Panc1 (cell line): ENCODE measurements at regions not wholly inside any gene's neighbourhood (a gene's known extent, or its start where the extent isn't known, plus 50 kb on each side); places are given as distances from the start of the nearest gene placed in this dataset.

ENCODE experiments used
- ATAC-seq: fragments of 200-7000 bp; cut with Tn5 transposase; 2 replicates; pipeline ENCODE4 v1.9.1; 2020; ENCODE audit warnings: mild to moderate bottlenecking, moderate library complexity
- BruUV-seq: library from RNA; stranded (reverse); fragments of 400-500 nt; replicated peaks from 2 replicates; lab custom pipeline; 2021; lab: Mats Ljungman, UMichigan
- CTCF ChIA-PET: fragments of 300-600 bp; sonication (Branson Sonifier 250); formaldehyde crosslinking; loops from one replicate; lab custom pipeline; 2022; ENCODE audit warnings: antibody characterized with exemption; lab: Charles Lee
- POLR2A ChIA-PET: fragments of 300-600 bp; sonication (Branson Sonifier 250); formaldehyde crosslinking; loops from one replicate; lab custom pipeline; 2022; ENCODE audit warnings: antibody characterized with exemption; lab: Charles Lee
- DNase-seq: peaks from one replicate; pipeline ENCODE4 v3.0.0-alpha.2; 2010; ENCODE audit warnings: low read depth, low spot score
- H3K27ac ChIP-seq: 2 replicates; pipeline ENCODE4 v1.5.1; 2011; ENCODE audit warnings: mild to moderate bottlenecking, low read length, inconsistent platforms
- H3K27me3 ChIP-seq: fragments of 200-500 bp; sonication (Bioruptor generic); 2 replicates; pipeline ENCODE4 v1.6.0; 2014; ENCODE audit warnings: low read length, inconsistent platforms; ENCODE audit not compliant: control insufficient read depth, insufficient read depth
- H3K36me3 ChIP-seq: fragments of 200-500 bp; sonication (Bioruptor generic); 2 replicates; pipeline ENCODE4 v1.5.1; 2014; ENCODE audit warnings: inconsistent platforms, mild to moderate bottlenecking, low read length, moderate library complexity; ENCODE audit not compliant: control insufficient read depth, insufficient read depth
- H3K4me1 ChIP-seq: 2 replicates; pipeline ENCODE4 v1.5.1; 2011; ENCODE audit warnings: inconsistent platforms, mild to moderate bottlenecking, low read length, moderate library complexity; ENCODE audit not compliant: control insufficient read depth, insufficient read depth
- H3K4me3 ChIP-seq, 2 experiments: 2 replicates each; pipeline ENCODE4 v1.5.1; 2011 to 2012; ENCODE audit warnings: low read depth in 2 of 2, low read length in 2 of 2, mild to moderate bottlenecking in 2 of 2, inconsistent platforms in 1 of 2, moderate library complexity in 1 of 2
- H3K9me3 ChIP-seq: fragments of 200-500 bp; sonication (Bioruptor generic); 2 replicates; pipeline ENCODE4 v1.5.1; 2014; ENCODE audit warnings: low read depth, mild to moderate bottlenecking, inconsistent platforms, low read length, moderate library complexity; ENCODE audit not compliant: control insufficient read depth, insufficient read depth
- POLR2AphosphoS5 ChIP-seq: IDR thresholded peaks from 2 replicates; pipeline ENCODE4 v1.6.1; 2012; ENCODE audit warnings: mild to moderate bottlenecking, low read depth, low read length, moderate library complexity
- SIN3A ChIP-seq: IDR thresholded peaks from 2 replicates; pipeline ENCODE4 v1.6.1; 2012; ENCODE audit warnings: low read depth, mild to moderate bottlenecking, low read length, moderate library complexity, borderline replicate concordance; ENCODE audit not compliant: insufficient read depth
- TCF7L2 ChIP-seq: IDR thresholded peaks from 2 replicates; pipeline ENCODE4 v1.6.1; 2011; ENCODE audit warnings: mild to moderate bottlenecking, low read depth, low read length, inconsistent platforms
- in situ Hi-C: cut with HindIII; loops from 2 replicates; pipeline ENCODE4 v1.10.0; 2016; ENCODE audit warnings: low sequenced_read_pairs, low pct_unique_long_range_greater_than_20kb
- intact Hi-C: fragments of 100-400 bp; cut with micrococcal nuclease; formaldehyde crosslinking; loops from one replicate; pipeline ENCODE4 v1.10.0; 2022; ENCODE audit not compliant: unreplicated experiment
- TF ChIP-seq, protein P1 (sequence below): fragments of 450-650 bp; IDR thresholded peaks from 2 replicates; pipeline ENCODE4 v1.5.1; 2017; ENCODE audit warnings: mild to moderate bottlenecking
- TF ChIP-seq, protein P2 (sequence below), 2 experiments: IDR thresholded peaks; 2 replicates each; pipeline ENCODE4 v1.6.1; 2011 to 2012; ENCODE audit warnings: low read depth in 2 of 2, control low read depth in 1 of 2, low read length in 1 of 2, mild to moderate bottlenecking in 1 of 2, moderate library complexity in 1 of 2; ENCODE audit not compliant: insufficient read depth in 1 of 2

DNA sequence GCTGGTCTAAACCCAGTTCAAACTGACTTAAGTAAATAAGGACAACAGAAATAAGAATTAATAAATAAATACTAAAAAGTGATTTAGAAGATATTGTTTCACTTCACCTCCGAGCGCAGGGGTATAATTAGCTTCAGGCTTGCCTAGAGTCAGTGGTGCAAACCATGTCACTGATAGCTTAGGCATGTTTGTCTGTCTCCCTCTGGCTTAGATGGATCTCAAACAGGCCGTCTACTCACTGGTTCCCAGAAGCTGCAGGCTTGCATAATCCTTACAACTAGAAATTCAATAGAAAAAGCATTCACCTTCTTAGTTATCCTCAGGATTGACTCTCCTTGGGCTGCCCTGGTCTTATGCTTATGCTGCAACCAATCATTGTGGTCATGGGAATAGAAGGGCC, 629.8 kb upstream of the WWC1 start:
- ATAC-seq: no peak
- DNase-seq: no peak
- Histone ChIP-seq H3K27me3 (no peaks in the 10 kb centered on the region), H3K4me3 (no peak overlapping the region), H3K9me3 (no peaks in the 10 kb centered on the region), H3K27ac (no peak overlapping the region), H3K4me1 (no peaks in the 10 kb centered on the region), H3K36me3 (no peaks in the 10 kb centered on the region)
- no TSS peak for BruUV-seq
- ChIA-PET CTCF (no interaction called here), POLR2A (no interaction called here)
- TF ChIP-seq SIN3A (no peak), POLR2AphosphoS5 (no peak), TCF7L2 (no peak)
- TF ChIP-seq, protein P1, sequence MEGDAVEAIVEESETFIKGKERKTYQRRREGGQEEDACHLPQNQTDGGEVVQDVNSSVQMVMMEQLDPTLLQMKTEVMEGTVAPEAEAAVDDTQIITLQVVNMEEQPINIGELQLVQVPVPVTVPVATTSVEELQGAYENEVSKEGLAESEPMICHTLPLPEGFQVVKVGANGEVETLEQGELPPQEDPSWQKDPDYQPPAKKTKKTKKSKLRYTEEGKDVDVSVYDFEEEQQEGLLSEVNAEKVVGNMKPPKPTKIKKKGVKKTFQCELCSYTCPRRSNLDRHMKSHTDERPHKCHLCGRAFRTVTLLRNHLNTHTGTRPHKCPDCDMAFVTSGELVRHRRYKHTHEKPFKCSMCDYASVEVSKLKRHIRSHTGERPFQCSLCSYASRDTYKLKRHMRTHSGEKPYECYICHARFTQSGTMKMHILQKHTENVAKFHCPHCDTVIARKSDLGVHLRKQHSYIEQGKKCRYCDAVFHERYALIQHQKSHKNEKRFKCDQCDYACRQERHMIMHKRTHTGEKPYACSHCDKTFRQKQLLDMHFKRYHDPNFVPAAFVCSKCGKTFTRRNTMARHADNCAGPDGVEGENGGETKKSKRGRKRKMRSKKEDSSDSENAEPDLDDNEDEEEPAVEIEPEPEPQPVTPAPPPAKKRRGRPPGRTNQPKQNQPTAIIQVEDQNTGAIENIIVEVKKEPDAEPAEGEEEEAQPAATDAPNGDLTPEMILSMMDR: no peak
- TF ChIP-seq, protein P2, sequence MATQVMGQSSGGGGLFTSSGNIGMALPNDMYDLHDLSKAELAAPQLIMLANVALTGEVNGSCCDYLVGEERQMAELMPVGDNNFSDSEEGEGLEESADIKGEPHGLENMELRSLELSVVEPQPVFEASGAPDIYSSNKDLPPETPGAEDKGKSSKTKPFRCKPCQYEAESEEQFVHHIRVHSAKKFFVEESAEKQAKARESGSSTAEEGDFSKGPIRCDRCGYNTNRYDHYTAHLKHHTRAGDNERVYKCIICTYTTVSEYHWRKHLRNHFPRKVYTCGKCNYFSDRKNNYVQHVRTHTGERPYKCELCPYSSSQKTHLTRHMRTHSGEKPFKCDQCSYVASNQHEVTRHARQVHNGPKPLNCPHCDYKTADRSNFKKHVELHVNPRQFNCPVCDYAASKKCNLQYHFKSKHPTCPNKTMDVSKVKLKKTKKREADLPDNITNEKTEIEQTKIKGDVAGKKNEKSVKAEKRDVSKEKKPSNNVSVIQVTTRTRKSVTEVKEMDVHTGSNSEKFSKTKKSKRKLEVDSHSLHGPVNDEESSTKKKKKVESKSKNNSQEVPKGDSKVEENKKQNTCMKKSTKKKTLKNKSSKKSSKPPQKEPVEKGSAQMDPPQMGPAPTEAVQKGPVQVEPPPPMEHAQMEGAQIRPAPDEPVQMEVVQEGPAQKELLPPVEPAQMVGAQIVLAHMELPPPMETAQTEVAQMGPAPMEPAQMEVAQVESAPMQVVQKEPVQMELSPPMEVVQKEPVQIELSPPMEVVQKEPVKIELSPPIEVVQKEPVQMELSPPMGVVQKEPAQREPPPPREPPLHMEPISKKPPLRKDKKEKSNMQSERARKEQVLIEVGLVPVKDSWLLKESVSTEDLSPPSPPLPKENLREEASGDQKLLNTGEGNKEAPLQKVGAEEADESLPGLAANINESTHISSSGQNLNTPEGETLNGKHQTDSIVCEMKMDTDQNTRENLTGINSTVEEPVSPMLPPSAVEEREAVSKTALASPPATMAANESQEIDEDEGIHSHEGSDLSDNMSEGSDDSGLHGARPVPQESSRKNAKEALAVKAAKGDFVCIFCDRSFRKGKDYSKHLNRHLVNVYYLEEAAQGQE (IDR thresholded peaks at IDR 0.05; ENCODE audit: insufficient read depth in 1 of 2, low read depth in 2 of 2, low read length in 1 of 2): no peak
- in situ Hi-C loops: no loop called here
- intact Hi-C loops: no loop called here

DNA sequence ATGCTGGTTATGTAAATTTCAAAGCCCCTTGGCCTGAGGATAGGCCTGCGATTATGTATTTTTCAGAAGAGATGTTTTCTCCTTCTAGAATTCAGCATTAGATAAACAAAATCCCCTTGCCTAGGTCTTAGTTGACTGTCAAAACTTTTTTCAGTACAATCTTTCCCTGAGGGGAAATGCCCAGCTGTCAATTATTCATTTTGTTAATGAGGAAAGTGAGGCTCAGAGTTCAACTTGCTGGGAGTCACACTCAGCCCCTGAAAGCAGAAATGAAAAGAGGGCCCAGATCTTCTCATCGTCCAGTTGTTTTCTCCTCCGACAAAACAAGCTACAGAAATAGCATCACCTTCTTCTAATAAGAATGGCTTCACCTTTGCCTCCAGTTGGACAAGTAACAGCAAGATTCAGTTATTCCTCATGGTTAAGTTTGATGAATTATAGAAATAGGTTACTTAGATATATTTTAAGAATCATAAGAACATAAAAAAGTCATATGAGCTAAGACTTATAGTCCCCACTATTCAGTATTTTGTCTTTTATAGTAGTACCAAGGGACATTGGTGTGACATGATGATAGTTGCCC, 627.1 kb upstream of the WWC1 start:
- H3K4me3 ChIP-seq: no peak overlapping the region
- H3K9me3 ChIP-seq: no peaks in the 10 kb centered on the region
- no peak for DNase-seq
- no peak overlapping the region for H3K27ac ChIP-seq
- no peaks in the 10 kb centered on the region for H3K36me3 ChIP-seq
- intact Hi-C loops (no loop called here), in situ Hi-C loops (no loop called here)
- H3K27me3 ChIP-seq: no peaks in the 10 kb centered on the region
- H3K4me1 ChIP-seq: no peaks in the 10 kb centered on the region
- ATAC-seq: no peak
- no TSS peak for BruUV-seq
- TF ChIP-seq, protein P1: no peak
- TF ChIP-seq TCF7L2: no peak
- TF ChIP-seq, protein P2 (IDR thresholded peaks at IDR 0.05; ENCODE audit: insufficient read depth in 1 of 2, low read depth in 2 of 2, low read length in 1 of 2): no peak
- no peak for TF ChIP-seq POLR2AphosphoS5
- TF ChIP-seq SIN3A: no peak
- CTCF ChIA-PET: no interaction called here
- POLR2A ChIA-PET: no interaction called here
